ENCODE measurements at regions not wholly inside any gene's neighbourhood (a gene's known extent, or its start where the extent isn't known, plus 50 kb on each side); places are given as distances from the start of the nearest gene placed in this dataset.
"Not testable (repeated sequence)": the region's sequence is repeated elsewhere in the genome, so short reads cannot be mapped to it uniquely, and the experiment has no call there.

GRCh38 chr6:169086020-169086419 is 167.6 kb downstream of the THBS2 start:
- Histone ChIP-seq H3K9ac (ENCODE audit: low read depth in 2 of 2, low read length in 2 of 2) (no peak overlapping the region), H3K4me1 (no peaks in the 10 kb centered on the region), H3K9me3 (no peaks in the 10 kb centered on the region), H3K27ac (no peak overlapping the region), H3K27me3 (no peaks in the 10 kb centered on the region), H3K36me3 (no peaks in the 10 kb centered on the region), H3K4me3 (no peak overlapping the region)
- intact Hi-C loops (cut with DNase I), result no loop called here
- DNase-seq, result no peak
- no peak for TF ChIP-seq CTCF (IDR thresholded peaks at IDR 0.05)

GRCh38 chr6:169085466-169085865 is 168.2 kb downstream of the THBS2 start:
- Histone ChIP-seq H3K9me3 (no peaks in the 10 kb centered on the region), H3K27ac (no peak overlapping the region), H3K36me3 (no peaks in the 10 kb centered on the region), H3K4me1 (no peaks in the 10 kb centered on the region), H3K27me3 (no peaks in the 10 kb centered on the region), H3K9ac (ENCODE audit: low read depth in 2 of 2, low read length in 2 of 2) (no peak overlapping the region), H3K4me3 (no peak overlapping the region)
- TF ChIP-seq CTCF (IDR thresholded peaks at IDR 0.05), result no peak
- DNase-seq, result no peak
- intact Hi-C loops (cut with DNase I), result no loop called here

- H3K9me3 ChIP-seq; H3K27me3 ChIP-seq; H3K4me1 ChIP-seq; H3K9ac ChIP-seq (ENCODE audit: low read depth in 2 of 2, low read length in 2 of 2); H3K4me3 ChIP-seq; DNase-seq; intact Hi-C loops (cut with DNase I); H3K27ac ChIP-seq; H3K36me3 ChIP-seq: not testable (repeated sequence)
These were observed 169.1 kb downstream of the THBS2 start for GRCh38 chr6:169084557-169084956.

GRCh38 chr6:169084067-169084466 is 169.6 kb downstream of the THBS2 start:
- Histone ChIP-seq H3K27me3 (no peaks in the 10 kb centered on the region), H3K36me3 (no peaks in the 10 kb centered on the region), H3K27ac (no peak overlapping the region), H3K4me3 (no peak overlapping the region), H3K4me1 (no peaks in the 10 kb centered on the region), H3K9me3 (no peaks in the 10 kb centered on the region), H3K9ac (ENCODE audit: low read depth in 2 of 2, low read length in 2 of 2) (no peak overlapping the region)
- DNase-seq, result no peak
- intact Hi-C loops (cut with DNase I), result no loop called here
- no peak for TF ChIP-seq CTCF (IDR thresholded peaks at IDR 0.05)

- Histone ChIP-seq H3K4me3 (no peak overlapping the region), H3K27ac (no peak overlapping the region), H3K36me3 (no peaks in the 10 kb centered on the region), H3K27me3 (no peaks in the 10 kb centered on the region), H3K9me3 (no peaks in the 10 kb centered on the region), H3K4me1 (no peaks in the 10 kb centered on the region), H3K9ac (ENCODE audit: low read depth in 2 of 2, low read length in 2 of 2) (no peak overlapping the region)
- no peak for TF ChIP-seq CTCF (IDR thresholded peaks at IDR 0.05)
- no peak for DNase-seq
- intact Hi-C loops (cut with DNase I), result no loop called here
These were observed 170.2 kb downstream of the THBS2 start for GRCh38 chr6:169083508-169083874.

GRCh38 chr6:169082817-169083507 is 170.7 kb downstream of the THBS2 start:
- H3K4me3 ChIP-seq, result no peak overlapping the region
- H3K9ac ChIP-seq (ENCODE audit: low read depth in 2 of 2, low read length in 2 of 2), result no peak overlapping the region
- DNase-seq, result no peak
- H3K4me1 ChIP-seq, result no peaks in the 10 kb centered on the region
- no peaks in the 10 kb centered on the region for H3K27me3 ChIP-seq
- TF ChIP-seq CTCF (IDR thresholded peaks at IDR 0.05), result no peak
- no peak overlapping the region for H3K27ac ChIP-seq
- H3K36me3 ChIP-seq, result no peaks in the 10 kb centered on the region
- H3K9me3 ChIP-seq, result no peaks in the 10 kb centered on the region
- intact Hi-C loops (cut with DNase I), result no loop called here
